ENCODE measurements at regions not wholly inside any gene's neighbourhood (a gene's known extent, or its start where the extent isn't known, plus 50 kb on each side); places are given as distances from the start of the nearest gene placed in this dataset.

- no peak for TF ChIP-seq CTCF (conservative IDR thresholded peaks at IDR 0.05; ENCODE audit: low read depth, low read length)
- TF ChIP-seq EZH2 (IDR thresholded peaks at IDR 0.05; ENCODE audit: low read length, unreplicated experiment), result no peak
- TF ChIP-seq EZH2phosphoT487 (IDR thresholded peaks at IDR 0.05; ENCODE audit: borderline replicate concordance, low read length), result no peak
Measured at GRCh38 chr1:220997791-220998190, 118.5 kb downstream of the HLX start.

Data from PC-3 (cell line).